SU-DHL-6 (cell line): ENCODE measurements at regions not wholly inside any gene's neighbourhood (a gene's known extent, or its start where the extent isn't known, plus 50 kb on each side); places are given as distances from the start of the nearest gene placed in this dataset.
"Not testable (repeated sequence)": the region's sequence is repeated elsewhere in the genome, so short reads cannot be mapped to it uniquely, and the experiment has no call there.

Source experiments
- H2AFZ ChIP-seq: fragments of 200-600 bp; sonication (generic); 2 replicates; pipeline ENCODE4 v1.6.1; 2014; ENCODE audit warnings: low read depth, mild to moderate bottlenecking, moderate library complexity, mixed read lengths, antibody characterized with exemption, low read length; ENCODE audit not compliant: severe bottlenecking
- H3F3A ChIP-seq: fragments of 200-600 bp; shearing (Covaris generic); 2 replicates; pipeline ENCODE4 v1.6.0; 2016; ENCODE audit warnings: antibody characterized with exemption, mild to moderate bottlenecking; ENCODE audit not compliant: insufficient read depth
- H3K27ac ChIP-seq: fragments of 200-600 bp; sonication (generic); 2 replicates; pipeline ENCODE4 v1.5.1; 2016; ENCODE audit warnings: low read depth, mild to moderate bottlenecking, low read length, moderate library complexity, mixed read lengths
- H3K27me3 ChIP-seq: fragments of 200-600 bp; sonication (generic), shearing (Covaris generic); 2 replicates; pipeline ENCODE4 v1.6.0; 2014; ENCODE audit warnings: mild to moderate bottlenecking, low read length
- H3K36me3 ChIP-seq: fragments of 200-600 bp; sonication (generic); 2 replicates; pipeline ENCODE4 v1.6.1; 2014; ENCODE audit warnings: mild to moderate bottlenecking, low read length, mixed read lengths
- H3K4me2 ChIP-seq: fragments of 300-600, 200-600 bp; shearing (Covaris generic), sonication (generic); 2 replicates; pipeline ENCODE4 v1.6.0; 2014; ENCODE audit warnings: low read length, low read depth, mild to moderate bottlenecking; ENCODE audit not compliant: poor library complexity, severe bottlenecking
- H3K4me3 ChIP-seq: fragments of 200-600 bp; sonication (generic); 2 replicates; pipeline ENCODE4 v1.5.1; 2014; ENCODE audit warnings: antibody characterized with exemption, low read length, mild to moderate bottlenecking, mixed read lengths; ENCODE audit not compliant: insufficient read depth, poor library complexity, severe bottlenecking
- H3K79me2 ChIP-seq: fragments of 200-600 bp; sonication (generic); 2 replicates; pipeline ENCODE4 v1.6.1; 2014; ENCODE audit warnings: mild to moderate bottlenecking, low read length, moderate library complexity; ENCODE audit not compliant: insufficient read depth
- H3K9ac ChIP-seq: fragments of 200-600 bp; sonication (generic); 2 replicates; pipeline ENCODE4 v1.7.0; 2014; ENCODE audit warnings: mild to moderate bottlenecking, low read length
- H3K9me2 ChIP-seq: fragments of 200-600 bp; sonication (generic); replicated peaks from 2 replicates; pipeline ENCODE4 v1.6.1; 2014; ENCODE audit warnings: low read length; ENCODE audit not compliant: insufficient read depth
- H3K9me3 ChIP-seq: fragments of 200-600 bp; sonication (generic); 2 replicates; pipeline ENCODE4 v1.6.1; 2014; ENCODE audit warnings: low read length, mixed read lengths; ENCODE audit not compliant: insufficient read depth
- H4K20me1 ChIP-seq: fragments of 200-600 bp; sonication (generic); 2 replicates; pipeline ENCODE4 v1.6.1; 2014; ENCODE audit warnings: low read depth, mild to moderate bottlenecking, antibody characterized with exemption, low read length, moderate library complexity, mixed read lengths
- CTCF ChIP-seq: fragments of 200-600 bp; sonication (generic); IDR thresholded peaks from one replicate; pipeline ENCODE4 v1.5.1; 2017; ENCODE audit warnings: antibody characterized with exemption, mild to moderate bottlenecking, low read length, moderate library complexity; ENCODE audit not compliant: insufficient read depth, poor library complexity, severe bottlenecking
- EZH2phosphoT487 ChIP-seq: fragments of 200-600 bp; sonication (generic), shearing (Covaris generic); conservative IDR thresholded peaks from 2 replicates; pipeline ENCODE4 v1.6.1; 2018; ENCODE audit warnings: mild to moderate bottlenecking, antibody characterized with exemption, low read length, moderate library complexity, mixed read lengths

GRCh38 chr20:47885909-47886453 lies 100.7 kb upstream of the SULF2 start:
- Histone ChIP-seq H3F3A (no peaks in the 10 kb centered on the region), H4K20me1 (no peaks in the 10 kb centered on the region), H3K9me3 (no peaks in the 10 kb centered on the region), H2AFZ (no peak overlapping the region), H3K79me2 (no peaks in the 10 kb centered on the region), H3K9ac (no peak overlapping the region), H3K4me2 (no peak overlapping the region), H3K27me3 (no peaks in the 10 kb centered on the region), H3K36me3 (no peaks in the 10 kb centered on the region), H3K9me2 (no peaks in the 10 kb centered on the region), H3K4me3 (no peak overlapping the region), H3K27ac (no peak overlapping the region)
- TF ChIP-seq CTCF, result no peak
- TF ChIP-seq EZH2phosphoT487, result no peak

GRCh38 chr20:47883940-47884339 lies 98.7 kb upstream of the SULF2 start:
- H3F3A ChIP-seq, H3K79me2 ChIP-seq, H3K4me2 ChIP-seq, H3K9me2 ChIP-seq, H4K20me1 ChIP-seq, H3K27me3 ChIP-seq, H3K27ac ChIP-seq, H3K36me3 ChIP-seq, H3K4me3 ChIP-seq, H2AFZ ChIP-seq, H3K9ac ChIP-seq, H3K9me3 ChIP-seq: not testable (repeated sequence)

- Histone ChIP-seq H3K36me3 (no peaks in the 10 kb centered on the region), H3K9me2 (no peaks in the 10 kb centered on the region)
- no peak for TF ChIP-seq CTCF
- TF ChIP-seq EZH2phosphoT487, result no peak
Observed at GRCh38 chr20:47883186-47883585, 97.9 kb upstream of the SULF2 start.

GRCh38 chr20:47879771-47880170 lies 94.5 kb upstream of the SULF2 start:
- Histone ChIP-seq H3K27me3 (no peaks in the 10 kb centered on the region), H3K79me2 (no peaks in the 10 kb centered on the region), H3K36me3 (no peaks in the 10 kb centered on the region), H3K4me2 (no peak overlapping the region), H3K27ac (no peak overlapping the region), H4K20me1 (no peaks in the 10 kb centered on the region), H3K9me2 (no peaks in the 10 kb centered on the region), H3K4me3 (no peak overlapping the region), H3F3A (no peaks in the 10 kb centered on the region), H3K9me3 (no peaks in the 10 kb centered on the region), H3K9ac (no peak overlapping the region), H2AFZ (no peak overlapping the region)
- TF ChIP-seq EZH2phosphoT487 (no peak), CTCF (no peak)

More at GRCh38 chr20:47883186-47883585, 97.9 kb upstream of the SULF2 start:
- Histone ChIP-seq H3K79me2 (no peaks in the 10 kb centered on the region), H3F3A (no peaks in the 10 kb centered on the region), H3K9me3 (no peaks in the 10 kb centered on the region), H3K27me3 (no peaks in the 10 kb centered on the region), H3K9ac (no peak overlapping the region), H2AFZ (no peak overlapping the region), H4K20me1 (no peaks in the 10 kb centered on the region), H3K4me2 (no peak overlapping the region), H3K27ac (no peak overlapping the region), H3K4me3 (no peak overlapping the region)
